A549 (cell line): ENCODE measurements at regions not wholly inside any gene's neighbourhood (a gene's known extent, or its start where the extent isn't known, plus 50 kb on each side); places are given as distances from the start of the nearest gene placed in this dataset.

Experiments
- CHD2 ChIP-seq: fragments of 150-350 bp; IDR thresholded peaks from 2 replicates; pipeline ENCODE4 v1.6.1; 2014; ENCODE audit warnings: low read length; ENCODE audit not compliant: partially characterized antibody
- EP300 ChIP-seq, 2 experiments: fragments of >200 bp; sonication (Bioruptor Twin); formaldehyde crosslinking; IDR thresholded peaks; 2 replicates in 1 of 2; 3 replicates in 1 of 2; pipeline ENCODE4 v1.6.1; 2016 to 2017
- ESRRA ChIP-seq: fragments of 150-350 bp; IDR thresholded peaks from 2 replicates; pipeline ENCODE4 v1.6.1; 2014; ENCODE audit warnings: mild to moderate bottlenecking, low read length, borderline replicate concordance
- MAFK ChIP-seq: fragments of 450-650 bp; IDR thresholded peaks from 2 replicates; pipeline ENCODE4 v1.6.1; 2014; ENCODE audit not compliant: partially characterized antibody
- POLR2A ChIP-seq: IDR thresholded peaks from 2 replicates; pipeline ENCODE4 v1.6.1; 2012; ENCODE audit warnings: mild to moderate bottlenecking, low read length
- TF ChIP-seq, protein P1 (sequence below): fragments of >200 bp; sonication (Bioruptor Twin); formaldehyde crosslinking; IDR thresholded peaks from 3 replicates; pipeline ENCODE4 v1.5.1; 2016

DNA sequence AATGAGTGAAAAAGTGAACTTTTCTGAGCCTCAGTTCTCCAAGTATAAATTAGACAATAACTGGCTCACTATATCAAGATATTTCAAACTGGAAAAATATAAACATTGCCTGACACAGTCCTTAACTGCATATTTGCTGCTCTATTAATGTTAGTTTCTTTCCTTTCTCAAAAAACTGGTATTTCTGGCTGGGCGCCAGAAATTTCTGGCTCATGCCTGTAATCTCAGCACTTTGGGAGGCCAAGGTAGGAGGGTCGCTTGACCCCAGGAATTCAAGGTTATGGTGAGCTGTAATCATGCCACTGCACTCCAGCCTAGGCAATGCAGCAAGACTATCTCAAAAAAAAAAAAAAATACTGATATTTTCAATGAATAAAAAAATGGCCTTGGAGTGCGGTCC, 227.0 kb downstream of the MAGEB17 start:
- no peak for TF ChIP-seq ESRRA
- TF ChIP-seq, protein P1, sequence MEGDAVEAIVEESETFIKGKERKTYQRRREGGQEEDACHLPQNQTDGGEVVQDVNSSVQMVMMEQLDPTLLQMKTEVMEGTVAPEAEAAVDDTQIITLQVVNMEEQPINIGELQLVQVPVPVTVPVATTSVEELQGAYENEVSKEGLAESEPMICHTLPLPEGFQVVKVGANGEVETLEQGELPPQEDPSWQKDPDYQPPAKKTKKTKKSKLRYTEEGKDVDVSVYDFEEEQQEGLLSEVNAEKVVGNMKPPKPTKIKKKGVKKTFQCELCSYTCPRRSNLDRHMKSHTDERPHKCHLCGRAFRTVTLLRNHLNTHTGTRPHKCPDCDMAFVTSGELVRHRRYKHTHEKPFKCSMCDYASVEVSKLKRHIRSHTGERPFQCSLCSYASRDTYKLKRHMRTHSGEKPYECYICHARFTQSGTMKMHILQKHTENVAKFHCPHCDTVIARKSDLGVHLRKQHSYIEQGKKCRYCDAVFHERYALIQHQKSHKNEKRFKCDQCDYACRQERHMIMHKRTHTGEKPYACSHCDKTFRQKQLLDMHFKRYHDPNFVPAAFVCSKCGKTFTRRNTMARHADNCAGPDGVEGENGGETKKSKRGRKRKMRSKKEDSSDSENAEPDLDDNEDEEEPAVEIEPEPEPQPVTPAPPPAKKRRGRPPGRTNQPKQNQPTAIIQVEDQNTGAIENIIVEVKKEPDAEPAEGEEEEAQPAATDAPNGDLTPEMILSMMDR: no peak
- no peak for TF ChIP-seq EP300 (IDR thresholded peaks at IDR 0.05)
- TF ChIP-seq POLR2A: no peak
- TF ChIP-seq MAFK: no peak
- no peak for TF ChIP-seq CHD2
